ENCODE measurements at regions not wholly inside any gene's neighbourhood (a gene's known extent, or its start where the extent isn't known, plus 50 kb on each side); places are given as distances from the start of the nearest gene placed in this dataset.
A peak's percentile ranks its signal among the peaks of the same experiment; 100 is the strongest.

DNA sequence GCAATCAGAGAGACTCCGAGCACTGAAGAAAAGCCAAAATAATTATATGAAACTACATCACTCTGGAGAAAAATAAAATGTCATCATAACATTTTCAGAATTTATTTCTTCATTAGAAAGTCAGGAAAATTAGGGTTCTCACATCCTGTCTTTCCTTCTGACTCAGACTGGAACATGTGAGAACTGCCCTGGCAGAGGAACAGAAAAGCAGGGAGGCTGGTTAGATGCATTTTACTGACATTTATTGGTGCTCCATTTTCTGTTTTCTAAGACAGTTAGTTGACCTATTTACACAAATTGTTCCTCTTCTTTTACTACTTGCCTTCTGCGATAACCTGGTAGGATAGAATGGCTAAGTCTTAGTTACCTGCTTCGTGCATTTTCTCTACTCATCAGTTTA lies 58.6 kb upstream of the ANK3 start:
- 93% methylated on average over 2 of the region's 3 CpGs for WGBS (ENCODE audit: insufficient coverage)
- H3K9me3 Mint-ChIP-seq, result no peaks in the 10 kb centered on the region
- no peak overlapping the region for H3K27ac Mint-ChIP-seq
- DNase-seq (no peak), ATAC-seq (no peak)
- intact Hi-C loops (cut with micrococcal nuclease), result no loop called here
- TF ChIP-seq, protein P1, sequence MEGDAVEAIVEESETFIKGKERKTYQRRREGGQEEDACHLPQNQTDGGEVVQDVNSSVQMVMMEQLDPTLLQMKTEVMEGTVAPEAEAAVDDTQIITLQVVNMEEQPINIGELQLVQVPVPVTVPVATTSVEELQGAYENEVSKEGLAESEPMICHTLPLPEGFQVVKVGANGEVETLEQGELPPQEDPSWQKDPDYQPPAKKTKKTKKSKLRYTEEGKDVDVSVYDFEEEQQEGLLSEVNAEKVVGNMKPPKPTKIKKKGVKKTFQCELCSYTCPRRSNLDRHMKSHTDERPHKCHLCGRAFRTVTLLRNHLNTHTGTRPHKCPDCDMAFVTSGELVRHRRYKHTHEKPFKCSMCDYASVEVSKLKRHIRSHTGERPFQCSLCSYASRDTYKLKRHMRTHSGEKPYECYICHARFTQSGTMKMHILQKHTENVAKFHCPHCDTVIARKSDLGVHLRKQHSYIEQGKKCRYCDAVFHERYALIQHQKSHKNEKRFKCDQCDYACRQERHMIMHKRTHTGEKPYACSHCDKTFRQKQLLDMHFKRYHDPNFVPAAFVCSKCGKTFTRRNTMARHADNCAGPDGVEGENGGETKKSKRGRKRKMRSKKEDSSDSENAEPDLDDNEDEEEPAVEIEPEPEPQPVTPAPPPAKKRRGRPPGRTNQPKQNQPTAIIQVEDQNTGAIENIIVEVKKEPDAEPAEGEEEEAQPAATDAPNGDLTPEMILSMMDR (IDR thresholded peaks at IDR 0.05), result no peak
- H3K27me3 Mint-ChIP-seq (ENCODE audit: low read depth in 2 of 2), result no peaks in the 10 kb centered on the region
- H3K4me1 Mint-ChIP-seq, result peaks cover 6 to 7% of the 10 kb centered on the region in 2 donors
- no peaks in the 10 kb centered on the region for H3K36me3 ChIP-seq (ENCODE audit: control insufficient read depth, insufficient read depth, low read length)
- H3K27me3 ChIP-seq (ENCODE audit: control insufficient read depth, insufficient read depth, low read length), result no peaks in the 10 kb centered on the region
- H3K36me3 Mint-ChIP-seq, result no peaks in the 10 kb centered on the region
- peaks cover 3% of the 10 kb centered on the region for H3K4me1 ChIP-seq (ENCODE audit: control insufficient read depth, insufficient read depth, low read length)
- no peak overlapping the region for H3K4me3 Mint-ChIP-seq
- H3K9me3 ChIP-seq (ENCODE audit: control insufficient read depth, insufficient read depth, low read length), result no peaks in the 10 kb centered on the region
- no peak overlapping the region for H3K4me3 ChIP-seq (ENCODE audit: low read length)
- H3K27ac ChIP-seq (ENCODE audit: low read length), result no peak overlapping the region

DNA sequence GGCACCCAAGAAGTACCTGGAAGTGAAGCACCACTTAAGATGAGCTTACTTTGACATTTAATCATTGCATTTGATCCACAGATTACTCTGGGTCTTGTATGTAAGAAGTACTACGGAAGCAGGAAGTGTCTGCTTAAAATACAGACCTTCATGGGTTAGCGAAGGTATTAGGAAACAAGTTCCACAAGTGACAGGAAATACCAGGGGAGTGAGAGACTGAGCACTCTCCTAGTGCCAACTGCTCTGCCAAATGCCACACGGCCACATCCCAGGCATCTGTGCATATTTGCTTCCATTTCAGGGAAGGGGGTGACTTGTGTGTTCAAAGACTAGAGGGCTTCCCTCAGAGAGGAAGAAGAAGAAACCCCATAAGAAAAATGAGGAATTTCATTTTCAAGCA lies 57.2 kb upstream of the ANK3 start:
- no peak overlapping the region for H3K4me3 Mint-ChIP-seq
- WGBS (ENCODE audit: insufficient coverage), result 9% methylated on average over 3 of the region's 3 CpGs
- no peaks in the 10 kb centered on the region for H3K9me3 Mint-ChIP-seq
- no peaks in the 10 kb centered on the region for H3K27me3 Mint-ChIP-seq (ENCODE audit: low read depth in 2 of 2)
- TF ChIP-seq, protein P1 (IDR thresholded peaks at IDR 0.05), result no peak
- Histone ChIP-seq H3K27me3 (ENCODE audit: control insufficient read depth, insufficient read depth, low read length) (no peaks in the 10 kb centered on the region), H3K4me3 (ENCODE audit: low read length) (no peak overlapping the region), H3K4me1 (ENCODE audit: control insufficient read depth, insufficient read depth, low read length) (peaks cover 3% of the 10 kb centered on the region), H3K27ac (ENCODE audit: low read length) (no peak overlapping the region), H3K36me3 (ENCODE audit: control insufficient read depth, insufficient read depth, low read length) (no peaks in the 10 kb centered on the region), H3K9me3 (ENCODE audit: control insufficient read depth, insufficient read depth, low read length) (no peaks in the 10 kb centered on the region)
- H3K36me3 Mint-ChIP-seq, result no peaks in the 10 kb centered on the region
- intact Hi-C loops (cut with micrococcal nuclease), result no loop called here
- peaks cover 6 to 7% of the 10 kb centered on the region in 2 donors for H3K4me1 Mint-ChIP-seq
- peak overlapping the region in 1 of 2 donors; percentile 47 for H3K27ac Mint-ChIP-seq
- DNase-seq (peak in 1 of 2 donors; percentile 24), ATAC-seq (peak in 1 of 3 donors; percentile 26)

DNA sequence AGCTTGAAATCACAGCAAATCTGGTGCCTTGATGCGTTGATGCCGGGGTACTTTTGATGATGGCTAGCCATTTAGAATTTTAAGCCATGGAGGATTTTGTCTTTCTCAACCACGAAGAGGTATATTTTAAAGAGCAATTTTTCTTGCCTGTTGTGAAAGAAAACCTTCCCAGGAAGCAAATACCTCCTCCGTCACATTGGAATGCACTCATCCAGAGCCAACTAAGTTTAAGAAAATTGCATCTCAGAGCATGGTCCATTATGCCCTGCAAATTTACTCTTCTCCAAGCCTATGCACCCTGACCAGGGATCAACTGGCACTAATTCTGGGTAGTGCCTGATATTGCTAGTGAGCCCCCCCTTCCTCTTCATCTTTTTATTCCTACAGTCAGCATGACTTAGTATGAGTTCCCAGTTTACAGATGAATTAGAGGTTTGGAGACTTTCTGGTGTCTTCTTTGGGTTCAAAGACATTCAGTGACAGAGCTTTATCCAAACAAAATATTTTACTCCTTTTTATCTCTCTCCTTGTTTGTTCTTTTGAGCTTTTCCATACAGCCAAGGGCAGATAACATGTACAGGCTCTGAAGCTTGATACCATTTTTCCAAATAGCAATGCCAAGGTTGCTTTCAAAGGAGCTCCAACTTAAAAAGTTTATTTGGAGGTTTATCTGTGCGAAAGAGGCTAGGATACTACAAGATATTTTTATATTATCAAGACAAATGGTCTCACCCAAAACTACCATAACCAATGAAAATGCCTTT lies 56.6 kb upstream of the ANK3 start:
- no peaks in the 10 kb centered on the region for H3K27me3 Mint-ChIP-seq (ENCODE audit: low read depth in 2 of 2)
- TF ChIP-seq, protein P1 (IDR thresholded peaks at IDR 0.05), result no peak
- H3K4me1 ChIP-seq (ENCODE audit: control insufficient read depth, insufficient read depth, low read length), result peaks cover 3% of the 10 kb centered on the region
- no peak for DNase-seq
- H3K36me3 Mint-ChIP-seq, result no peaks in the 10 kb centered on the region
- intact Hi-C loops (cut with micrococcal nuclease), result no loop called here
- H3K27ac Mint-ChIP-seq, result no peak overlapping the region
- ATAC-seq, result no peak
- H3K4me1 Mint-ChIP-seq, result peaks cover 6 to 7% of the 10 kb centered on the region in 2 donors
- H3K27ac ChIP-seq (ENCODE audit: low read length), result no peak overlapping the region
- H3K4me3 ChIP-seq (ENCODE audit: low read length), result no peak overlapping the region
- H3K27me3 ChIP-seq (ENCODE audit: control insufficient read depth, insufficient read depth, low read length), result no peaks in the 10 kb centered on the region
- no peak overlapping the region for H3K4me3 Mint-ChIP-seq
- no peaks in the 10 kb centered on the region for H3K9me3 Mint-ChIP-seq
- no peaks in the 10 kb centered on the region for H3K36me3 ChIP-seq (ENCODE audit: control insufficient read depth, insufficient read depth, low read length)
- no peaks in the 10 kb centered on the region for H3K9me3 ChIP-seq (ENCODE audit: control insufficient read depth, insufficient read depth, low read length)
- 100% methylated on average over 4 of the region's 5 CpGs for WGBS (ENCODE audit: insufficient coverage)

Data from natural killer cell (primary cell).